Transverse colon (tissue), 4 donors: ENCODE measurements at regions not wholly inside any gene's neighbourhood (a gene's known extent, or its start where the extent isn't known, plus 50 kb on each side); places are given as distances from the start of the nearest gene placed in this dataset.
A peak's percentile ranks its signal among the peaks of the same experiment; 100 is the strongest.
"Not testable (repeated sequence)": the region's sequence is repeated elsewhere in the genome, so short reads cannot be mapped to it uniquely, and the experiment has no call there.

ENCODE experiments used
- DNase-seq: peaks from one replicate; pipeline ENCODE4 v3.0.0-alpha.2; 2019
- H3K27ac ChIP-seq, 4 donors: fragments of 200-600 bp; sonication (generic); 2 replicates each; pipeline ENCODE4 v1.5.1; 2016 to 2018; ENCODE audit warnings: inconsistent platforms in 4 of 4
- H3K27me3 ChIP-seq: fragments of 200-600 bp; sonication (generic); 2 replicates; pipeline ENCODE4 v1.5.1; 2017; ENCODE audit warnings: inconsistent platforms
- H3K36me3 ChIP-seq, 4 donors: fragments of 200-600 bp; sonication (generic); 2 replicates each; pipeline ENCODE4 v1.5.1; 2017 to 2019; ENCODE audit warnings: inconsistent platforms in 4 of 4
- H3K4me1 ChIP-seq, 4 donors: fragments of 200-600 bp; sonication (generic); 2 replicates each; pipeline ENCODE4 v1.5.1; 2017 to 2020; ENCODE audit warnings: inconsistent platforms in 4 of 4
- H3K4me3 ChIP-seq, 4 donors: fragments of 200-600 bp; sonication (generic); 1 replicate in 1 of 4; 2 replicates in 3 of 4; pipeline versions ENCODE4 v1.5.1 to v1.6.1; 2017 to 2019; ENCODE audit warnings: inconsistent platforms in 4 of 4
- H3K9me3 ChIP-seq, 2 donors: fragments of 200-600 bp; sonication (generic); 2 replicates each; pipeline ENCODE4 v1.5.1; 2017 to 2019; ENCODE audit warnings: inconsistent platforms in 2 of 2
- CTCF ChIP-seq, 5 experiments: fragments of 200-600 bp in 3 of 5; fragments of 450-650 bp in 2 of 5; sonication (generic) in 3 of 5; IDR thresholded peaks; 1 replicate in 2 of 5; 2 replicates in 3 of 5; pipeline ENCODE4 v1.5.1; 2016 to 2017; ENCODE audit warnings: antibody characterized with exemption in 5 of 5, inconsistent platforms in 3 of 5, mild to moderate bottlenecking in 2 of 5, moderate library complexity in 1 of 5
- EP300 ChIP-seq: sonication (generic); formaldehyde crosslinking; IDR thresholded peaks from one replicate; pipeline ENCODE4 v1.6.1; 2017; ENCODE audit warnings: antibody characterized with exemption, low read depth
- POLR2A ChIP-seq: fragments of 450-650 bp; IDR thresholded peaks from one replicate; pipeline ENCODE4 v1.6.1; 2016; ENCODE audit warnings: antibody characterized with exemption, mild to moderate bottlenecking, moderate library complexity
- POLR2AphosphoS5 ChIP-seq, 3 donors: sonication (generic); formaldehyde crosslinking; IDR thresholded peaks; one replicate each; pipeline ENCODE4 v1.6.1; 2016; ENCODE audit warnings: antibody characterized with exemption in 3 of 3
- WGBS, 2 donors: methylation state at CpG; one replicate each; pipeline ENCODE4 v1.1.5; 2018; ENCODE audit warnings: low coverage in 1 of 2; 5-methylcytosine and 5-hydroxymethylcytosine counted together
- in situ Hi-C, 4 donors: fragments of 200-750 bp; cut with MboI; loops; one replicate each; pipeline versions ENCODE4 v1.15.0 to v1.15.1; 2017; ENCODE audit warnings: low sequenced_read_pairs in 3 of 4, low pct_ligation_motif_present in 1 of 4, low pct_unique_long_range_greater_than_20kb in 1 of 4
- intact Hi-C: fragments of 100-400 bp; cut with DNase I; formaldehyde crosslinking; loops from one replicate; pipeline ENCODE4 v1.15.1; 2023; ENCODE audit warnings: low total_unique reads

- Histone ChIP-seq H3K4me3 (no peak overlapping the region), H3K9me3 (no peaks in the 10 kb centered on the region), H3K4me1 (no peaks in the 10 kb centered on the region), H3K27ac (no peak overlapping the region), H3K36me3 (no peaks in the 10 kb centered on the region), H3K27me3 (no peaks in the 10 kb centered on the region)
- DNase-seq, result no peak
- intact Hi-C loops (no loop called here), in situ Hi-C loops (no loop called here)
- WGBS, 2 donors, result 75 to 82% methylated on average over 10 to 14 of the region's 14 CpGs
- TF ChIP-seq CTCF (IDR thresholded peaks at IDR 0.05) (no peak), POLR2AphosphoS5 (IDR thresholded peaks at IDR 0.05) (no peak), POLR2A (no peak)
Measured at GRCh38 chr10:34941471-34942357, 126.6 kb upstream of the PARD3 start.

GRCh38 chr10:34940436-34940835 is 125.3 kb upstream of the PARD3 start:
- Histone ChIP-seq H3K9me3 (no peaks in the 10 kb centered on the region), H3K4me1 (no peaks in the 10 kb centered on the region), H3K27me3 (no peaks in the 10 kb centered on the region), H3K36me3 (no peaks in the 10 kb centered on the region), H3K27ac (no peak overlapping the region), H3K4me3 (no peak overlapping the region)
- 55 to 100% methylated on average over 1 to 8 of the region's 8 CpGs for WGBS, 2 donors
- DNase-seq, result no peak
- in situ Hi-C loops, result no loop called here
- intact Hi-C loops, result no loop called here
- no peak for TF ChIP-seq CTCF (IDR thresholded peaks at IDR 0.05)
- no peak for TF ChIP-seq POLR2A
- no peak for TF ChIP-seq EP300
- no peak for TF ChIP-seq POLR2AphosphoS5 (IDR thresholded peaks at IDR 0.05)

GRCh38 chr10:34938399-34938670 is 123.2 kb upstream of the PARD3 start:
- H3K27me3 ChIP-seq, result no peaks in the 10 kb centered on the region
- H3K36me3 ChIP-seq, result no peaks in the 10 kb centered on the region
- in situ Hi-C loops, result no loop called here
- TF ChIP-seq POLR2AphosphoS5 (IDR thresholded peaks at IDR 0.05) (no peak), EP300 (no peak), CTCF (IDR thresholded peaks at IDR 0.05) (no peak), POLR2A (no peak)
- H3K9me3 ChIP-seq, result no peaks in the 10 kb centered on the region
- no peaks in the 10 kb centered on the region for H3K4me1 ChIP-seq
- intact Hi-C loops, result no loop called here
- 82 to 96% methylated on average over 4 to 6 of the region's 6 CpGs for WGBS, 2 donors
- no peak overlapping the region for H3K4me3 ChIP-seq
- no peak overlapping the region for H3K27ac ChIP-seq
- no peak for DNase-seq

- DNase-seq, H3K4me1 ChIP-seq, H3K4me3 ChIP-seq, H3K9me3 ChIP-seq, H3K36me3 ChIP-seq, H3K27ac ChIP-seq, in situ Hi-C loops, intact Hi-C loops, H3K27me3 ChIP-seq: not testable (repeated sequence)
- 23 to 47% methylated on average over 7 of the region's 7 CpGs for WGBS, 2 donors
- peak in 3 of 5 experiments; percentile 18 to 29 (median 24) for TF ChIP-seq CTCF (IDR thresholded peaks at IDR 0.05)
Measured at GRCh38 chr10:34937643-34938398, 122.7 kb upstream of the PARD3 start.
